ENCODE measurements at regions not wholly inside any gene's neighbourhood (a gene's known extent, or its start where the extent isn't known, plus 50 kb on each side); places are given as distances from the start of the nearest gene placed in this dataset.
A peak's percentile ranks its signal among the peaks of the same experiment; 100 is the strongest.

GRCh38 chr3:24857945-24858344 lies 363.3 kb upstream of the THRB start:
- no peaks in the 10 kb centered on the region for H3K27me3 ChIP-seq (ENCODE audit: control insufficient read depth in 2 of 2, insufficient read depth in 2 of 2, low read length in 2 of 2)
- no peaks in the 10 kb centered on the region for H3K4me1 ChIP-seq (replicated peaks in 1 of 2; ENCODE audit: control insufficient read depth in 2 of 2, insufficient read depth in 2 of 2, low read length in 2 of 2)
- H3K9me1 ChIP-seq (ENCODE audit: control insufficient read depth, insufficient read depth, low read length) = no peaks in the 10 kb centered on the region
- WGBS (ENCODE audit: insufficient coverage, low coverage, missing lambda C conversion rate) = 4% methylated on average over 1 of the region's 1 CpG
- intact Hi-C loops (cut with micrococcal nuclease) = no loop called here
- BruUV-seq (replicated peaks) = no TSS peak
- ChIA-PET CTCF (ENCODE audit: low intra/inter-chr PET ratio) (no interaction called here), POLR2A (no interaction called here)
- no peak overlapping the region for H3K4me3 ChIP-seq
- DNase-seq (ENCODE audit: extremely low read depth in 1 of 4, low spot score in 3 of 4) (no peak), FAIRE-seq (no peak), ATAC-seq (no peak)
- H3K4me2 ChIP-seq (ENCODE audit: insufficient read depth, low read length) = no peak overlapping the region
- no peaks in the 10 kb centered on the region for H3K79me2 ChIP-seq (ENCODE audit: control insufficient read depth, insufficient read depth, low read length)
- H4K20me1 ChIP-seq (replicated peaks; ENCODE audit: control insufficient read depth, insufficient read depth, low read length) = no peaks in the 10 kb centered on the region
- in situ Hi-C loops (cut with MboI) = no loop called here
- no peaks in the 10 kb centered on the region for H3K9me3 ChIP-seq (replicated peaks; ENCODE audit: control insufficient read depth, insufficient read depth, low read depth, low read length)
- no peak overlapping the region for H2AFZ ChIP-seq (ENCODE audit: low read depth, low read length)
- H3K27ac ChIP-seq (ENCODE audit: extremely low read depth, low read depth, low read length) = no peak overlapping the region
- no peak overlapping the region for H3K9ac ChIP-seq (ENCODE audit: insufficient read depth in 1 of 2, low read depth in 2 of 2, low read length in 2 of 2)
- no peaks in the 10 kb centered on the region for H3K36me3 ChIP-seq (ENCODE audit: control insufficient read depth, insufficient read depth, low read length)
- TF ChIP-seq SP2 (IDR thresholded peaks at IDR 0.05; ENCODE audit: extremely low read depth, low read depth, low read length, poor library complexity, severe bottlenecking) (no peak), MAFK (IDR thresholded peaks at IDR 0.05; ENCODE audit: low read length) (peak; percentile 70), NR0B1 (IDR thresholded peaks at IDR 0.05; ENCODE audit: partially characterized antibody) (no peak), MAFF (IDR thresholded peaks at IDR 0.05; ENCODE audit: low read length) (peak; percentile 55), KLF16 (IDR thresholded peaks at IDR 0.05) (no peak), ZNF311 (CRISPR knock-in tag; IDR thresholded peaks at IDR 0.05) (no peak), ZMIZ1 (IDR thresholded peaks at IDR 0.05; ENCODE audit: low read depth in 2 of 2, low read length in 2 of 2) (no peak), MAFG (tag; conservative IDR thresholded peaks at IDR 0.05) (0 out of 2 replicates have a peak, but pooled peaks have one; percentile 26), MTA2 (IDR thresholded peaks at IDR 0.05; ENCODE audit: low read depth) (no peak), E2F3 (CRISPR knock-in tag; IDR thresholded peaks at IDR 0.05) (no peak), ZNF121 (CRISPR knock-in tag; conservative IDR thresholded peaks at IDR 0.05) (no peak), ZNF217 (CRISPR knock-in tag; IDR thresholded peaks at IDR 0.05) (no peak), PATZ1 (CRISPR knock-in tag; IDR thresholded peaks at IDR 0.05; ENCODE audit: borderline replicate concordance) (no peak), ZNF780A (CRISPR knock-in tag; IDR thresholded peaks at IDR 0.05) (no peak), GATAD2B (IDR thresholded peaks at IDR 0.05; ENCODE audit: borderline replicate concordance) (no peak), TFE3 (CRISPR knock-in tag; IDR thresholded peaks at IDR 0.05) (no peak), TEAD1 (CRISPR knock-in tag; IDR thresholded peaks at IDR 0.05) (no peak)

Measured in K562 (cell line).